OCI-LY7 (cell line): ENCODE measurements at regions not wholly inside any gene's neighbourhood (a gene's known extent, or its start where the extent isn't known, plus 50 kb on each side); places are given as distances from the start of the nearest gene placed in this dataset.

ENCODE experiments used
- EZH2phosphoT487 ChIP-seq: fragments of 200-600 bp; sonication (generic); IDR thresholded peaks from 2 replicates; pipeline ENCODE4 v1.6.1; 2018; ENCODE audit warnings: low read depth, borderline replicate concordance, mild to moderate bottlenecking, mixed run types, antibody characterized with exemption, low read length, moderate library complexity, mixed read lengths
- TF ChIP-seq, protein P1 (sequence below): fragments of 200-600 bp; sonication (generic); conservative IDR thresholded peaks from 2 replicates; pipeline ENCODE4 v1.5.1; 2014; ENCODE audit warnings: mild to moderate bottlenecking, antibody characterized with exemption, low read length, moderate library complexity, mixed read lengths

DNA sequence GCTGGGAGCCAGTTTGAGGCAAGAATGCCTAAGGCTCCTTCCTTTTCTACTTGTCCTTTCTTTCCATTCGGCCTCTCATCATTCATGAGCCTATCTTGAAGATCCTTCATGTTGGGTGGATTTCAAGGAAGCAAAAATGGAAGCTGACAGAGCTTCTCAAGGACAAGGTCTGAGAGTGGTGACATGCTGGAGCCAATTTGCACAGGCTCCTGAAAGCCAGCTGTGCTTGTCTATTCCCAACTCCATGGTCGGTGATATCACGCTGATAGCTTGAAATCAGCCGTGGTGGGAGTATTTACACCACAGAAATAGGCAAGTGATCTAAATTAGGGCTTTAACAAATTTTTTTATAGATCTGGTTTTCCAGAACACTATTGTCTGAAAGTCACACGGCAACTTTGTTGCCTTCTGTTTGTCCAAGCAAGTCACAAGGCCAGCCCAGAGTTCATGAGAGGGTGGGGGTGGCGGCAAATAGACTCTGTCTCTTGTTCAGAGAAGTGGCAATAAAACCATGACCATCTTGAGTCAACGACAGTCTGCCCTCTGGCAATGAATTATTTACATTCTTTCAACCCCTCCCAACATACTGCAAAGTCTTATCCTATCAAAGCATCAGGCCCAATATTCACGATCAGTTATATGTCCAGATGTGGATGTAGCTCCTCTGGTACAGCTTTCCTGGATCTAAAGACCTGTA is 49.9 kb upstream of the SLC35F5 start:
- TF ChIP-seq, protein P1, sequence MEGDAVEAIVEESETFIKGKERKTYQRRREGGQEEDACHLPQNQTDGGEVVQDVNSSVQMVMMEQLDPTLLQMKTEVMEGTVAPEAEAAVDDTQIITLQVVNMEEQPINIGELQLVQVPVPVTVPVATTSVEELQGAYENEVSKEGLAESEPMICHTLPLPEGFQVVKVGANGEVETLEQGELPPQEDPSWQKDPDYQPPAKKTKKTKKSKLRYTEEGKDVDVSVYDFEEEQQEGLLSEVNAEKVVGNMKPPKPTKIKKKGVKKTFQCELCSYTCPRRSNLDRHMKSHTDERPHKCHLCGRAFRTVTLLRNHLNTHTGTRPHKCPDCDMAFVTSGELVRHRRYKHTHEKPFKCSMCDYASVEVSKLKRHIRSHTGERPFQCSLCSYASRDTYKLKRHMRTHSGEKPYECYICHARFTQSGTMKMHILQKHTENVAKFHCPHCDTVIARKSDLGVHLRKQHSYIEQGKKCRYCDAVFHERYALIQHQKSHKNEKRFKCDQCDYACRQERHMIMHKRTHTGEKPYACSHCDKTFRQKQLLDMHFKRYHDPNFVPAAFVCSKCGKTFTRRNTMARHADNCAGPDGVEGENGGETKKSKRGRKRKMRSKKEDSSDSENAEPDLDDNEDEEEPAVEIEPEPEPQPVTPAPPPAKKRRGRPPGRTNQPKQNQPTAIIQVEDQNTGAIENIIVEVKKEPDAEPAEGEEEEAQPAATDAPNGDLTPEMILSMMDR = no peak
- TF ChIP-seq EZH2phosphoT487 = no peak
